Liver (tissue), 8 donors: ENCODE measurements at regions not wholly inside any gene's neighbourhood (a gene's known extent, or its start where the extent isn't known, plus 50 kb on each side); places are given as distances from the start of the nearest gene placed in this dataset.

ENCODE experiments used
- DNase-seq: peaks from one replicate; pipeline ENCODE4 v3.0.0-alpha.2; 2017; ENCODE audit warnings: low spot score
- H3K27ac ChIP-seq, 2 donors: one replicate each; pipeline ENCODE4 v1.7.0; 2013; ENCODE audit warnings: inconsistent platforms in 2 of 2, low read length in 2 of 2, control low read depth in 1 of 2, low read depth in 1 of 2, mild to moderate bottlenecking in 1 of 2
- H3K27me3 ChIP-seq, 4 donors: one replicate each; pipeline versions ENCODE4 v1.6.1 to v1.7.0; 2013; ENCODE audit warnings: low read length in 3 of 4, inconsistent platforms in 1 of 4, mild to moderate bottlenecking in 1 of 4, moderate library complexity in 1 of 4; ENCODE audit not compliant: control insufficient read depth in 4 of 4, insufficient read depth in 4 of 4
- H3K36me3 ChIP-seq, 4 donors: one replicate each; pipeline versions ENCODE4 v1.6.1 to v1.7.0; 2013; ENCODE audit warnings: low read length in 3 of 4, mild to moderate bottlenecking in 3 of 4, low read depth in 1 of 4, moderate library complexity in 1 of 4; ENCODE audit not compliant: control insufficient read depth in 4 of 4, insufficient read depth in 3 of 4
- H3K4me1 ChIP-seq, 4 donors: one replicate each; pipeline versions ENCODE4 v1.6.1 to v1.7.0; 2013; ENCODE audit warnings: low read length in 3 of 4, mild to moderate bottlenecking in 3 of 4, moderate library complexity in 1 of 4; ENCODE audit not compliant: control insufficient read depth in 4 of 4, insufficient read depth in 4 of 4
- H3K4me3 ChIP-seq, 3 donors: one replicate each; pipeline versions ENCODE4 v1.6.1 to v1.7.0; 2013; ENCODE audit warnings: low read length in 3 of 3, control low read depth in 1 of 3, low read depth in 1 of 3, mild to moderate bottlenecking in 1 of 3
- H3K9ac ChIP-seq, 2 donors: one replicate each; pipeline ENCODE4 v1.7.0; 2013; ENCODE audit warnings: low read length in 2 of 2, mild to moderate bottlenecking in 2 of 2, moderate library complexity in 2 of 2, control low read depth in 1 of 2, low read depth in 1 of 2
- H3K9me3 ChIP-seq, 4 donors: one replicate each; pipeline versions ENCODE4 v1.6.1 to v1.7.0; 2013; ENCODE audit warnings: low read length in 3 of 4; ENCODE audit not compliant: control insufficient read depth in 4 of 4
- ATF3 ChIP-seq: IDR thresholded peaks from 2 replicates; pipeline ENCODE4 v1.6.1; 2016; ENCODE audit warnings: antibody characterized with exemption
- CTCF ChIP-seq: fragments of 150-350 bp; IDR thresholded peaks from 2 replicates; pipeline ENCODE4 v1.5.1; 2017; ENCODE audit warnings: improper control_type of control experiment, low read depth, low read length; ENCODE audit not compliant: missing input control
- EGR1 ChIP-seq, 2 donors: IDR thresholded peaks; 2 replicates each; pipeline ENCODE4 v1.6.1; 2016 to 2018; ENCODE audit warnings: antibody characterized with exemption in 2 of 2, low read depth in 2 of 2
- FOXA1 ChIP-seq: IDR thresholded peaks from 2 replicates; pipeline ENCODE4 v1.6.1; 2016; ENCODE audit warnings: antibody characterized with exemption
- FOXA2 ChIP-seq: IDR thresholded peaks from 2 replicates; pipeline ENCODE4 v1.6.1; 2016; ENCODE audit warnings: antibody characterized with exemption
- GABPA ChIP-seq, 2 donors: IDR thresholded peaks in 1 of 2; conservative IDR thresholded peaks in 1 of 2; 2 replicates each; pipeline ENCODE4 v1.6.1; 2016; ENCODE audit warnings: antibody characterized with exemption in 2 of 2, mild to moderate bottlenecking in 1 of 2, moderate library complexity in 1 of 2
- HNF4A ChIP-seq, 2 donors: conservative IDR thresholded peaks; 2 replicates each; pipeline ENCODE4 v1.6.1; 2016; ENCODE audit warnings: antibody characterized with exemption in 2 of 2, mild to moderate bottlenecking in 2 of 2
- HNF4G ChIP-seq: IDR thresholded peaks from 2 replicates; pipeline ENCODE4 v1.6.1; 2016; ENCODE audit warnings: antibody characterized with exemption
- JUND ChIP-seq, 2 donors: IDR thresholded peaks; 2 replicates each; pipeline ENCODE4 v1.6.1; 2016; ENCODE audit warnings: antibody characterized with exemption in 2 of 2
- NR2F2 ChIP-seq: IDR thresholded peaks from 2 replicates; pipeline ENCODE4 v1.6.1; 2016; ENCODE audit warnings: antibody characterized with exemption
- RAD21 ChIP-seq, 2 donors: IDR thresholded peaks; 2 replicates each; pipeline ENCODE4 v1.6.1; 2016; ENCODE audit warnings: antibody characterized with exemption in 2 of 2, mild to moderate bottlenecking in 2 of 2
- REST ChIP-seq: IDR thresholded peaks from 2 replicates; pipeline ENCODE4 v1.6.1; 2016; ENCODE audit warnings: antibody characterized with exemption, mild to moderate bottlenecking
- RXRA ChIP-seq, 2 donors: IDR thresholded peaks; 2 replicates each; pipeline ENCODE4 v1.6.1; 2017 to 2018; ENCODE audit warnings: antibody characterized with exemption in 2 of 2, mild to moderate bottlenecking in 1 of 2
- SP1 ChIP-seq: IDR thresholded peaks from 2 replicates; pipeline ENCODE4 v1.6.1; 2018; ENCODE audit warnings: antibody characterized with exemption, mild to moderate bottlenecking
- TAF1 ChIP-seq: conservative IDR thresholded peaks from 2 replicates; pipeline ENCODE4 v1.6.1; 2016; ENCODE audit warnings: antibody characterized with exemption, mild to moderate bottlenecking
- YY1 ChIP-seq: IDR thresholded peaks from 2 replicates; pipeline ENCODE4 v1.6.1; 2016; ENCODE audit warnings: antibody characterized with exemption, mild to moderate bottlenecking
- WGBS: extraction: QIAGEN DNeasy Blood & Tissue Kit; methylation state at CpG from one replicate; pipeline ENCODE4 v1.1.7; 2013; 5-methylcytosine and 5-hydroxymethylcytosine counted together
- TF ChIP-seq, protein P1 (sequence below): IDR thresholded peaks from 2 replicates; pipeline ENCODE4 v1.6.1; 2016; ENCODE audit warnings: antibody characterized with exemption
- TF ChIP-seq, protein P2 (sequence below): IDR thresholded peaks from 2 replicates; pipeline ENCODE4 v1.6.1; 2016; ENCODE audit warnings: antibody characterized with exemption
- donor health status: healthy.
- donor health status: healthy.
- donor health status: healthy.
- donor health status: healthy.
- donor health status: healthy.

DNA sequence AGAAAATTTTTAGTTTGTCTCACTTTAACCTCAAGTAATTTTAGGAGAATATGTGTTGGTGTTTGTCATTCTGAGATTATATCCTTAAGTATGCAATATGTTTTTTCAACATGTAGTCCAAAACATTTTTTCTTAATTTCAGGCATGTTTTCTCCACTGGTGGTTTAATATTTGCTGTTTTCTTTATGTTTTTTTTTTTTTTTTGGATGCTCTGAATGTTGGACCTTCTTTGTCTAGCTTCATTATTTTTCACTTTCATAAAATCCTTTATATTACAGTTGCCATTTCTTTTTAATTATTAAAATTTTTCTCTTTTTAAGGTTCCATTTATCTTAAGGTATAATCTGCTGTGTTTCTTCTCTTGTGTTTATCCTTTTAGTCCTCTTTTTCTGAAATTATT lies 342.2 kb upstream of the DUSP10 start:
- H3K27me3 ChIP-seq: no peaks in the 10 kb centered on the region
- H3K36me3 ChIP-seq: no peaks in the 10 kb centered on the region
- H3K9ac ChIP-seq: no peak overlapping the region
- H3K4me1 ChIP-seq: no peaks in the 10 kb centered on the region
- H3K9me3 ChIP-seq: no peaks in the 10 kb centered on the region
- DNase-seq: no peak
- TF ChIP-seq CTCF: no peak
- TF ChIP-seq, protein P1, sequence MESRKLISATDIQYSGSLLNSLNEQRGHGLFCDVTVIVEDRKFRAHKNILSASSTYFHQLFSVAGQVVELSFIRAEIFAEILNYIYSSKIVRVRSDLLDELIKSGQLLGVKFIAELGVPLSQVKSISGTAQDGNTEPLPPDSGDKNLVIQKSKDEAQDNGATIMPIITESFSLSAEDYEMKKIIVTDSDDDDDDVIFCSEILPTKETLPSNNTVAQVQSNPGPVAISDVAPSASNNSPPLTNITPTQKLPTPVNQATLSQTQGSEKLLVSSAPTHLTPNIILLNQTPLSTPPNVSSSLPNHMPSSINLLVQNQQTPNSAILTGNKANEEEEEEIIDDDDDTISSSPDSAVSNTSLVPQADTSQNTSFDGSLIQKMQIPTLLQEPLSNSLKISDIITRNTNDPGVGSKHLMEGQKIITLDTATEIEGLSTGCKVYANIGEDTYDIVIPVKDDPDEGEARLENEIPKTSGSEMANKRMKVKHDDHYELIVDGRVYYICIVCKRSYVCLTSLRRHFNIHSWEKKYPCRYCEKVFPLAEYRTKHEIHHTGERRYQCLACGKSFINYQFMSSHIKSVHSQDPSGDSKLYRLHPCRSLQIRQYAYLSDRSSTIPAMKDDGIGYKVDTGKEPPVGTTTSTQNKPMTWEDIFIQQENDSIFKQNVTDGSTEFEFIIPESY: no peak
- no peak for TF ChIP-seq YY1
- TF ChIP-seq EGR1 (IDR thresholded peaks at IDR 0.05; ENCODE audit: low read depth in 2 of 2): no peak
- no peak for TF ChIP-seq GABPA (IDR thresholded peaks at IDR 0.05 in 1 of 2, conservative IDR thresholded peaks at IDR 0.05 in 1 of 2)
- TF ChIP-seq JUND (IDR thresholded peaks at IDR 0.05): no peak
- TF ChIP-seq SP1: no peak
- no peak for TF ChIP-seq FOXA2
- TF ChIP-seq HNF4A (conservative IDR thresholded peaks at IDR 0.05): no peak
- TF ChIP-seq TAF1: no peak
- no peak for TF ChIP-seq ATF3
- TF ChIP-seq REST: no peak
- TF ChIP-seq, protein P2, sequence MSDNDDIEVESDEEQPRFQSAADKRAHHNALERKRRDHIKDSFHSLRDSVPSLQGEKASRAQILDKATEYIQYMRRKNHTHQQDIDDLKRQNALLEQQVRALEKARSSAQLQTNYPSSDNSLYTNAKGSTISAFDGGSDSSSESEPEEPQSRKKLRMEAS: no peak
- TF ChIP-seq RAD21 (IDR thresholded peaks at IDR 0.05): no peak
- no peak overlapping the region for H3K27ac ChIP-seq
- H3K4me3 ChIP-seq: no peak overlapping the region

DNA sequence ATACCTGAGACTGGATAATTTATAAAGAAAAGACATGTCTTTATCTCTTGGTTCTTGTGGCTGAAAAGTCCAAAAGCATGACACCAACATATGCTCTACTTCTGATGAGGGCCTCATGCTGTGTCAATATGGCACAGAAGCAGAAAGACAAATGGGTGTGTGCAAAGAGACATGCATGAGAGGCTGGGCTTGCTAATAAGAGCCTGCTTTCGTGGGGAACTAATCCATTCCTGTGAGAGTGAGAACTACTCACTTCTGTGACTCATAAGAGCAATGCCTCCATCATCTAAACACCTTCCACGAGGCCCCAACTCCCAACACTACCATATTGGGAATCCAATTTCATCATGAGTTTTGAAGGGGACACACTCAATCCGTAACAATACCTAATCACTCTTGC lies 340.0 kb upstream of the DUSP10 start:
- no peak for DNase-seq
- no peaks in the 10 kb centered on the region for H3K4me1 ChIP-seq
- no peaks in the 10 kb centered on the region for H3K27me3 ChIP-seq
- no peak overlapping the region for H3K9ac ChIP-seq
- H3K4me3 ChIP-seq: no peak overlapping the region
- H3K36me3 ChIP-seq: no peaks in the 10 kb centered on the region
- no peak overlapping the region for H3K27ac ChIP-seq
- WGBS: 92% methylated on average over 3 of the region's 3 CpGs
- H3K9me3 ChIP-seq: no peaks in the 10 kb centered on the region
- TF ChIP-seq, protein P2: no peak
- TF ChIP-seq ATF3: no peak
- no peak for TF ChIP-seq TAF1
- no peak for TF ChIP-seq HNF4A (conservative IDR thresholded peaks at IDR 0.05)
- TF ChIP-seq HNF4G: no peak
- no peak for TF ChIP-seq REST
- TF ChIP-seq RXRA (IDR thresholded peaks at IDR 0.05): no peak
- no peak for TF ChIP-seq GABPA (IDR thresholded peaks at IDR 0.05 in 1 of 2, conservative IDR thresholded peaks at IDR 0.05 in 1 of 2)
- TF ChIP-seq, protein P1: no peak
- TF ChIP-seq SP1: no peak
- TF ChIP-seq FOXA1: no peak
- TF ChIP-seq JUND (IDR thresholded peaks at IDR 0.05): no peak
- no peak for TF ChIP-seq NR2F2
